Caco-2 (cell line): ENCODE measurements at regions not wholly inside any gene's neighbourhood (a gene's known extent, or its start where the extent isn't known, plus 50 kb on each side); places are given as distances from the start of the nearest gene placed in this dataset.

ENCODE experiments used
- BruUV-seq: library from RNA; stranded (reverse); fragments of 400-500 nt; replicated peaks from 2 replicates; lab custom pipeline; 2021; lab: Mats Ljungman, UMichigan
- CTCF ChIA-PET: fragments of 300-600 bp; sonication (Branson Sonifier 250); formaldehyde crosslinking; loops from one replicate; lab custom pipeline; 2022; ENCODE audit warnings: antibody characterized with exemption; lab: Charles Lee
- POLR2A ChIA-PET: fragments of 300-600 bp; sonication (Branson Sonifier 250); formaldehyde crosslinking; loops from one replicate; lab custom pipeline; 2022; ENCODE audit warnings: antibody characterized with exemption; lab: Charles Lee
- DNase-seq, 2 experiments: peaks; one replicate each; pipeline versions ENCODE4 v3.0.0 to v3.0.0-alpha.2; 2020 to 2022
- H3K27me3 ChIP-seq: replicated peaks from 2 replicates; pipeline ENCODE4 v1.6.0; 2011; ENCODE audit warnings: low read length; ENCODE audit not compliant: control insufficient read depth, insufficient read depth
- H3K36me3 ChIP-seq: 2 replicates; pipeline ENCODE4 v1.5.1; 2011; ENCODE audit warnings: low read length; ENCODE audit not compliant: control insufficient read depth, insufficient read depth
- H3K4me1 ChIP-seq: fragments of 250-450 bp; sonication (Bioruptor Pico); 2 replicates; pipeline ENCODE4 v1.5.1; 2020; ENCODE audit warnings: mild to moderate bottlenecking
- H3K4me3 ChIP-seq: 2 replicates; pipeline ENCODE4 v1.5.1; 2011; ENCODE audit warnings: low read depth, mild to moderate bottlenecking, control low read depth, low read length
- H3K9me3 ChIP-seq: fragments of 250-450 bp; sonication (Bioruptor Pico); 2 replicates; pipeline ENCODE4 v1.5.1; 2020; ENCODE audit warnings: mild to moderate bottlenecking, moderate library complexity
- H3K27ac Mint-ChIP-seq: one replicate; pipeline ENCODE4 v1.8.0; 2022; ENCODE audit warnings: mixed read lengths; ENCODE audit not compliant: unreplicated experiment
- H3K27me3 Mint-ChIP-seq: one replicate; pipeline ENCODE4 v1.8.0; 2022; ENCODE audit warnings: mixed read lengths; ENCODE audit not compliant: insufficient read depth, unreplicated experiment
- H3K36me3 Mint-ChIP-seq: one replicate; pipeline ENCODE4 v1.8.0; 2022; ENCODE audit warnings: mild to moderate bottlenecking, mixed read lengths; ENCODE audit not compliant: insufficient read depth, unreplicated experiment
- H3K4me1 Mint-ChIP-seq: one replicate; pipeline ENCODE4 v1.8.0; 2022; ENCODE audit warnings: low read depth, mixed read lengths; ENCODE audit not compliant: unreplicated experiment
- H3K4me3 Mint-ChIP-seq: one replicate; pipeline ENCODE4 v1.8.0; 2022; ENCODE audit warnings: mild to moderate bottlenecking, moderate library complexity, mixed read lengths; ENCODE audit not compliant: unreplicated experiment
- H3K9me3 Mint-ChIP-seq: one replicate; pipeline ENCODE4 v1.8.0; 2022; ENCODE audit warnings: mixed read lengths; ENCODE audit not compliant: unreplicated experiment
- intact Hi-C: fragments of 100-400 bp; cut with micrococcal nuclease; formaldehyde crosslinking; loops from one replicate; pipeline ENCODE4 v1.10.0; 2022; ENCODE audit not compliant: unreplicated experiment
- TF ChIP-seq, protein P1 (sequence below), 2 experiments: fragments of 200-600 bp in 1 of 2; IDR thresholded peaks; 1 replicate in 1 of 2; 2 replicates in 1 of 2; pipeline versions ENCODE4 v1.5.1 to v1.8.0; 2011 to 2022; ENCODE audit warnings: antibody characterized with exemption in 1 of 2, control low read depth in 1 of 2, inconsistent platforms in 1 of 2, low read depth in 1 of 2, low read length in 1 of 2, mild to moderate bottlenecking in 1 of 2, moderate library complexity in 1 of 2; ENCODE audit not compliant: insufficient read depth in 1 of 2, severe bottlenecking in 1 of 2, unreplicated experiment in 1 of 2

DNA sequence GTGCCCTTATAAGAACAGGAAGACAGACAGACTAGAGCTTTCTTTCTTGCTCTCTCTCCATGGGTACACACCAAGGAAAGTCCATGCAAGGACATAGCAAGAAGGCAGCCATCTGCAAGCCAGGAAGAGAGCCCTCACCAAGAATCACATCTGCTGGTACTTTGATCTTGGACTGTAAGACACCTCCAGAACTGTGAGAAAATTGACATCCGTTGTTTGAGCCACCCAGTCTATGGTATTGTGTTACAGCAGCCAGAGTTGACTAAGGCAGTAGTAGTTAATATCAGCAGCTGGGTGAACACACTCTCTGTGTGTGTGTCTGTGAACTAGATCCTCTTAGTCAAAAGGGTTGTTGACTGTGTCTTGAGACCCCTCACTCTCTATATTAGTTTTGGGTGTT, 53.8 kb upstream of the PPP2R5A start:
- no peak overlapping the region for H3K4me3 Mint-ChIP-seq
- H3K4me1 ChIP-seq: peaks cover 19% of the 10 kb centered on the region
- H3K27ac Mint-ChIP-seq: no peak overlapping the region
- no peaks in the 10 kb centered on the region for H3K27me3 ChIP-seq
- ChIA-PET CTCF (no interaction called here), POLR2A (no interaction called here)
- no peak overlapping the region for H3K4me3 ChIP-seq
- TF ChIP-seq, protein P1, sequence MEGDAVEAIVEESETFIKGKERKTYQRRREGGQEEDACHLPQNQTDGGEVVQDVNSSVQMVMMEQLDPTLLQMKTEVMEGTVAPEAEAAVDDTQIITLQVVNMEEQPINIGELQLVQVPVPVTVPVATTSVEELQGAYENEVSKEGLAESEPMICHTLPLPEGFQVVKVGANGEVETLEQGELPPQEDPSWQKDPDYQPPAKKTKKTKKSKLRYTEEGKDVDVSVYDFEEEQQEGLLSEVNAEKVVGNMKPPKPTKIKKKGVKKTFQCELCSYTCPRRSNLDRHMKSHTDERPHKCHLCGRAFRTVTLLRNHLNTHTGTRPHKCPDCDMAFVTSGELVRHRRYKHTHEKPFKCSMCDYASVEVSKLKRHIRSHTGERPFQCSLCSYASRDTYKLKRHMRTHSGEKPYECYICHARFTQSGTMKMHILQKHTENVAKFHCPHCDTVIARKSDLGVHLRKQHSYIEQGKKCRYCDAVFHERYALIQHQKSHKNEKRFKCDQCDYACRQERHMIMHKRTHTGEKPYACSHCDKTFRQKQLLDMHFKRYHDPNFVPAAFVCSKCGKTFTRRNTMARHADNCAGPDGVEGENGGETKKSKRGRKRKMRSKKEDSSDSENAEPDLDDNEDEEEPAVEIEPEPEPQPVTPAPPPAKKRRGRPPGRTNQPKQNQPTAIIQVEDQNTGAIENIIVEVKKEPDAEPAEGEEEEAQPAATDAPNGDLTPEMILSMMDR (IDR thresholded peaks at IDR 0.05; ENCODE audit: insufficient read depth in 1 of 2, low read depth in 1 of 2, low read length in 1 of 2, severe bottlenecking in 1 of 2, unreplicated experiment in 1 of 2): no peak
- H3K4me1 Mint-ChIP-seq: peaks cover 37% of the 10 kb centered on the region
- BruUV-seq: no TSS peak
- no peak for DNase-seq
- intact Hi-C loops: no loop called here
- H3K27me3 Mint-ChIP-seq: no peaks in the 10 kb centered on the region
- no peaks in the 10 kb centered on the region for H3K36me3 Mint-ChIP-seq
- no peaks in the 10 kb centered on the region for H3K36me3 ChIP-seq
- H3K9me3 Mint-ChIP-seq: no peaks in the 10 kb centered on the region
- H3K9me3 ChIP-seq: no peaks in the 10 kb centered on the region

DNA sequence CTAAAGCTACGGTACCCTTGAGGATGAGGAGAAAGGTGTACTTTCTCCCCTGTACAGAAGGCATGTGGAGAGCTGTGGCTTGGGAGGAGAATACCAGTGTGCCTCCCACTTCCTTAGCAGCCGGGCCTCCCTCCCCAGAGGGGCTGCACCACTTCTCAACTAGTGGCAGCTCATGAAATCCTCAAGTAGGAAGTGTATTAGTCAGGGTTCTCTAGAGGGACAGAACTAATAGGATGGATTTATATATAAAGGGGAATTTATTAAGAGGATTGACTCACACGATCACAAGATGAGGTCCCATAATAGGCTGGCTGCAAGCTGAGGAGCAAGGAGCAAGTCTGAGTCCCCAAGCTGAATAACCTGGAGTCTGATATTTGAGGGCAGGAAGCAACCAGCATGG, 53.1 kb upstream of the PPP2R5A start:
- no TSS peak for BruUV-seq
- Mint-ChIP-seq H3K27ac (no peak overlapping the region), H3K9me3 (no peaks in the 10 kb centered on the region), H3K27me3 (no peaks in the 10 kb centered on the region), H3K36me3 (no peaks in the 10 kb centered on the region), H3K4me3 (no peak overlapping the region), H3K4me1 (peaks cover 41% of the 10 kb centered on the region)
- no peaks in the 10 kb centered on the region for H3K36me3 ChIP-seq
- ChIA-PET CTCF (no interaction called here), POLR2A (no interaction called here)
- H3K27me3 ChIP-seq: no peaks in the 10 kb centered on the region
- TF ChIP-seq, protein P1 (IDR thresholded peaks at IDR 0.05; ENCODE audit: insufficient read depth in 1 of 2, low read depth in 1 of 2, low read length in 1 of 2, severe bottlenecking in 1 of 2, unreplicated experiment in 1 of 2): no peak
- H3K9me3 ChIP-seq: no peaks in the 10 kb centered on the region
- no peak overlapping the region for H3K4me3 ChIP-seq
- H3K4me1 ChIP-seq: peaks cover 27% of the 10 kb centered on the region
- no peak for DNase-seq
- intact Hi-C loops: no loop called here

DNA sequence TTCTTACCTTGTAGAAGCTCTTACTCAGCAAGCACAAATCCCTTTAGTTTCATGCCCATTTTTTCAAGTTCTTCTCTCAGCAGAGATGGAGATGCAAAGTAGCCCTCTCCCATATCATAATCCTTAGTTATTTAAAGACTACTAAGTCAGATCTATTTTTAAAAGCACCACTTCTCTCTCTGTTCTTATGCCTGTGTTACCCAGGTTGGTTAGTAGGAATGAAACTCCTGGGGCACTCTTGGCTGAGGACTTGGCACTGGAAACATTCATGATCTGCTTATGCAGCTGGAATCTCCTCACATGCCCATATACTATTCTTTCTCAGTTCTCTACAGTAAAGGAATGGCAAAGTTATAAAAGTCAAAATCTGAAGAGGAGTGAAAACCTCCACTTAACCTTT, 51.9 kb upstream of the PPP2R5A start:
- H3K9me3 Mint-ChIP-seq: no peaks in the 10 kb centered on the region
- intact Hi-C loops: no loop called here
- CTCF ChIA-PET: no interaction called here
- H3K4me1 ChIP-seq: peaks cover 39% of the 10 kb centered on the region
- POLR2A ChIA-PET: interaction anchor here (0.6 kb wide), 1 partner anchor 300 kb away, joined by 3 read pairs; no protein-coding TSS in a partner anchor
- no peaks in the 10 kb centered on the region for H3K27me3 ChIP-seq
- no peak overlapping the region for H3K27ac Mint-ChIP-seq
- peaks cover 49% of the 10 kb centered on the region for H3K4me1 Mint-ChIP-seq
- TF ChIP-seq, protein P1 (IDR thresholded peaks at IDR 0.05; ENCODE audit: insufficient read depth in 1 of 2, low read depth in 1 of 2, low read length in 1 of 2, severe bottlenecking in 1 of 2, unreplicated experiment in 1 of 2): no peak
- no peak overlapping the region for H3K4me3 Mint-ChIP-seq
- no peak overlapping the region for H3K4me3 ChIP-seq
- no peaks in the 10 kb centered on the region for H3K9me3 ChIP-seq
- no peak for DNase-seq
- BruUV-seq: no TSS peak
- no peaks in the 10 kb centered on the region for H3K36me3 Mint-ChIP-seq
- no peaks in the 10 kb centered on the region for H3K27me3 Mint-ChIP-seq
- no peaks in the 10 kb centered on the region for H3K36me3 ChIP-seq
